ENCODE measurements at regions not wholly inside any gene's neighbourhood (a gene's known extent, or its start where the extent isn't known, plus 50 kb on each side); places are given as distances from the start of the nearest gene placed in this dataset.

DNA sequence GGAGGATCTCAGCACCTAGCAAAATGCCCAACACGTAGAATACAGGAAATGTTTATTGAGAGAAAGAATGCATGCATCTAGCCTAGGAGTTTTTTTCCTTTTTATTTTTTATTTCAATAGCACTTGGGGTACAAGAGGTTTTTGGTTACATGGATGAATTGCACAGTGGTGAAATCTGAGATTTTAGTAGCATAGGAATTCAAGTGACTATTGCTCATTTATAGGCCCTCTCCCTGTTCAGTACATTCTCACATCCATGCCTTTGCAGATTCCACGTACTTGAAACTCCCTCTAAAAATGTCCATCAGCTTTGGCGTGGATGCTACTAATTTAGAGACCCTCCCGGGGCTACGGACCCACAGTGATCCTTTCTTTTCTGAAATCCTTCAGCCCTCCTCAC is 61.7 kb upstream of the PIAS1 start:
- no peak for ATAC-seq

DNA sequence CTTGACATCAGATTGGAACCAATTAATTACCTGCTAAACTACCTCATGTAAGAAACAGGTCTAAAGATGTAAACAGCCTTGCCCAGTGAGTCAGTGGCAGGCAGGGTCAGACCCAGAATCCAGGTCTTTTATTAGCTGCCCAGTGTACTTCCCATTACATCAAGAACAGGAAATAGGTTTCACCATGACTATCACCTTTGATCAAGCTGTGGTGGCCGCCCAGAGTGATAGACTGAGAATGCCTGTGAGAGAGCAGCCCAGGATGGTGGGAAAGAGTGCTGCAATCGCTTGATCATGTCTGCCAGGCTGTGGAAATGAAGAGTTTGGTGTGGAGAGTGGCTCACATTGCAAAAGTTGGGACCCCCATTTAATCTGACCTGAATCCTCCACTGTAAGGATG is 61.3 kb upstream of the PIAS1 start:
- ATAC-seq: peak; percentile 70

DNA sequence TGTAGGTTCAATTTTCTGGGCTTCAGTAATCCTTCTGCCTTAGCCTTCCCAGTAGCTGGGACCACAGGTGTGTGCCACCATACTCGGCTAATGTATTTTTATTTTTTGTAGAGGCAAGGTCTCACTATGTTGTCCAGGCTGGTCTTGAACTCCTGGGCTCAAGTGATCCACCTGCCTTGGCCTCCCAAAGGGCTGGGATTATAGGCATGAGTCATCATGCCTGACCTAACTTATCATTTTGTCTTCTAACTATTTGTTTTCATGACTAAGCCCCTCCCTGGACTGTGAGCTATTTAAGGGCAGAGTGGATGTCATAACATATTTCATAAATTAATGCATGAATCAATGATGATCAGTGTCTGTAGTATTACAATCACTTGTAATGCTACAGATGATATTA is 56.1 kb upstream of the PIAS1 start:
- peak; percentile 75 for ATAC-seq

DNA sequence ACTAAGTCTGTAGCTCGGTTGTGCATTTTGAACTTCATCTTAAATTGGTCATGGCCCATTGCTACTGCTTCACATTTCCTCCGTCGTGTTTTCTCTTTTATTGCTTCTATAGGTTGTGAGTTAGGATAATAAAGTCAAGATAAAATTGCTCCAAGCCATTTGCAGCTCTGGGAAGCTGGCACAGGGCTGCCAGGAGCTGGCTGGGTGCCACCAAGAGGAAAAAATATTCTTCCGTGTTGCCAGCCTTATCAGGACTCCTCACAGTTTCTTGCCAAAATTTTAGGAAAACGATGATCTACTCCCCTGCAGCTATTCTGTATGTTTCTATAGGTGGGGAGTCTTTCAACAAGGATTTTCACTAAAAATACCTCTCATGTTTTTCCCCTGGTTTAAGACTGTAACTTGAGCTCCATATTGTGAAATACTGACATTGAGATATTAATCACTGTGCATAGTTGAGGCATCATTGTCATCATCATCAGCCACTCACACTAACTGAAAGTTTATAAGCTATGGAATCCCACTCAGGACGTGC is 55.4 kb upstream of the PIAS1 start:
- ATAC-seq: peak; percentile 69

DNA sequence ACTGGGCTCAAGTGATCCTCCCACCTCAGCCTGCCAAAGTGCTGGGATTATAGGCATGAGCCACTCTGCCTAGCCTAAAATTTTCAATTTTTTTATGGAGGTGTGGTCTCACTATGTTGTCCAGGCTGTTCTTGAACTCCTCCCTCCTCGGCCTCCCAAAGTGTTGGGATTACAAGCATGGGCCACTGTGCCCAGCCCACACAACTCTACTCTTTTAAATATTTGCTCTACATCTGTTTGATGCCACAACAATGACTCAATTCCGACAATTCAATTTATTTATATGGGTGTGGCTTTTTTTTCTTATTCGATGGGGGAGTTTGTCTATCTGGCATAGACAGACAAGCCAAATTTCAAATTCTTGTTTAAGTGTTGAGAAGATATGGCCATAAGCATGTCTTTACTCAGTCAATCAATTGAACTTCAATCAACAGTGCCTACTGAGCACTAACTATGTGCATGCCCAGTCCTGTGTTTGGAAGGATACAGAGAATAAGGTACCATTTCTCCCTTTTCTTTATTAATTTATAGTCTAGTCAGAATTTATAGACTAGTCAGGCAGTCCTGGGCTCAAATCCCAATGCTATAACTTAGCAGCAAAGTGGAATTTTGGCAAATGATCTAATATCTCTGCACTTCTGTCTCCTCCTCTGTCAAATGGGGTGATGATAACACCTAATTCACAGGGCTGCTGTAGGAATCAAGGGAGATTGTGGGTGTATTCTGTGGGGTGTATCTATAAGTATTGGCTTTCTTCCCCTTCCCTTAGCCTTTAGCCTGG is 54.6 kb upstream of the PIAS1 start:
- no peak for ATAC-seq

DNA sequence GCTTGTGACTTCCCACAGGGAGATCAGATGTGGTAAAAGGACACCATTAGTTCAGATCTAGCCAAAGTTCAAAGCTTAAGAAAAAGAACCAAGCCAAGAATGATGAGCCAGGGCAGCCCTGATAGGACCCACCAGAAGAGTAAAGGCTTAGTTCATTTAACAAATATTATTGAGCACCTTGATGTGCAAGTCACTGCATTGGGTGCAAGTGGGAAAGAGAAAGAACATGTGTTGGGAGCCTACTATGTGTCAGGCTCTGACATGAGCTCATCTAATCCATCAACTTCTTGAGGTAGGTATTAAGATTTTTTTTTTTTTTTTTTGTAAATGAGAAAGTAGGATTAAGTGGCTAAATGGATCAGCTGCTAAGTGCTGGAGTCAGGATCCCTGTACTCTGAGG is 53.4 kb upstream of the PIAS1 start:
- ATAC-seq: no peak

DNA sequence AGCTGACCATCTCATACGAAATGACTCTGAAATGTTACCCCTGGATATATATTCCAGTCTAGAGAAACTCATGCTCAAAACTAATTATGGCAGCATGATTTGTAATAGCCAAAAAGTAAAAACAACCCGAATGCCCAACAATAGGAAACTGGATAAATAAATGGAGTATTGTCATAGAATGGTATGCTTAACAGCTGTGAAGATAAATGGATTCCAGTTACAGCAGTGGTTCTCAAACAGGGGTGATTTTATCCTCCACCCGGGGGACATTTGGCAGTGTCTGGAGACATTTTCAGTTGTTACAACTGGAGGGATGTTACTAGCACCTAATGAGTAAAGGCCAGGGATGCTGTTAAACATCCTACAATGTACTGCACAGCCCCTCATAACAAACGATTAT is 52.3 kb upstream of the PIAS1 start:
- no peak for ATAC-seq

DNA sequence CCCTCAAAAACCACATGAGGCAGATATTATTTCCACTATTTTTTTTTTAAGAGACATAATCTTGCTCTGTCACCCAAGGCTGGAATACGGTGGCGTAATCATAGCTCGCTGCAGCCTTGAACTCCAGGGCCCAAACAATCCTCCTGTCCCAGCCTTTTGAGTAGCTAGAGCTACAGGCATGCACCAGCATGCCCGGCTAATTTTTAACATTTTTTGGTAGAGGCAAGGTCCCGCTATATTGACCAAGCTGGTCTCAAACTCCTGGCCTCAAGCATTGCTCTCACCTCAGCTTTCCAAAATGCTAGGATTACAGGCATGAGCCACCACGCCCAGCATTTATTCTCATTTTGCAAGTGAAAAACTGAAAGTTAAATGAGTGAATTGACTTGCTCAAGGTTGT is 50.8 kb upstream of the PIAS1 start:
- no peak for ATAC-seq
